Transverse colon (tissue), 4 donors: ENCODE measurements at regions not wholly inside any gene's neighbourhood (a gene's known extent, or its start where the extent isn't known, plus 50 kb on each side); places are given as distances from the start of the nearest gene placed in this dataset.

Experiments used
- DNase-seq: peaks from one replicate; pipeline ENCODE4 v3.0.0-alpha.2; 2019
- H3K27ac ChIP-seq, 4 donors: fragments of 200-600 bp; sonication (generic); 2 replicates each; pipeline ENCODE4 v1.5.1; 2016 to 2018; ENCODE audit warnings: inconsistent platforms in 4 of 4
- H3K27me3 ChIP-seq: fragments of 200-600 bp; sonication (generic); 2 replicates; pipeline ENCODE4 v1.5.1; 2017; ENCODE audit warnings: inconsistent platforms
- H3K36me3 ChIP-seq, 4 donors: fragments of 200-600 bp; sonication (generic); 2 replicates each; pipeline ENCODE4 v1.5.1; 2017 to 2019; ENCODE audit warnings: inconsistent platforms in 4 of 4
- H3K4me1 ChIP-seq, 4 donors: fragments of 200-600 bp; sonication (generic); 2 replicates each; pipeline ENCODE4 v1.5.1; 2017 to 2020; ENCODE audit warnings: inconsistent platforms in 4 of 4
- H3K4me3 ChIP-seq, 4 donors: fragments of 200-600 bp; sonication (generic); 1 replicate in 1 of 4; 2 replicates in 3 of 4; pipeline versions ENCODE4 v1.5.1 to v1.6.1; 2017 to 2019; ENCODE audit warnings: inconsistent platforms in 4 of 4
- H3K9me3 ChIP-seq, 2 donors: fragments of 200-600 bp; sonication (generic); 2 replicates each; pipeline ENCODE4 v1.5.1; 2017 to 2019; ENCODE audit warnings: inconsistent platforms in 2 of 2
- EP300 ChIP-seq: sonication (generic); formaldehyde crosslinking; IDR thresholded peaks from one replicate; pipeline ENCODE4 v1.6.1; 2017; ENCODE audit warnings: antibody characterized with exemption, low read depth
- POLR2A ChIP-seq: fragments of 450-650 bp; IDR thresholded peaks from one replicate; pipeline ENCODE4 v1.6.1; 2016; ENCODE audit warnings: antibody characterized with exemption, mild to moderate bottlenecking, moderate library complexity
- POLR2AphosphoS5 ChIP-seq, 3 donors: sonication (generic); formaldehyde crosslinking; IDR thresholded peaks; one replicate each; pipeline ENCODE4 v1.6.1; 2016; ENCODE audit warnings: antibody characterized with exemption in 3 of 3
- WGBS, 2 donors: methylation state at CpG; one replicate each; pipeline ENCODE4 v1.1.5; 2018; ENCODE audit warnings: low coverage in 1 of 2; 5-methylcytosine and 5-hydroxymethylcytosine counted together
- in situ Hi-C, 4 donors: fragments of 200-750 bp; cut with MboI; loops; one replicate each; pipeline versions ENCODE4 v1.15.0 to v1.15.1; 2017; ENCODE audit warnings: low sequenced_read_pairs in 3 of 4, low pct_ligation_motif_present in 1 of 4, low pct_unique_long_range_greater_than_20kb in 1 of 4
- intact Hi-C: fragments of 100-400 bp; cut with DNase I; formaldehyde crosslinking; loops from one replicate; pipeline ENCODE4 v1.15.1; 2023; ENCODE audit warnings: low total_unique reads
- TF ChIP-seq, protein P1 (sequence below), 5 experiments: fragments of 200-600 bp in 3 of 5; fragments of 450-650 bp in 2 of 5; sonication (generic) in 3 of 5; IDR thresholded peaks; 1 replicate in 2 of 5; 2 replicates in 3 of 5; pipeline ENCODE4 v1.5.1; 2016 to 2017; ENCODE audit warnings: antibody characterized with exemption in 5 of 5, inconsistent platforms in 3 of 5, mild to moderate bottlenecking in 2 of 5, moderate library complexity in 1 of 5

DNA sequence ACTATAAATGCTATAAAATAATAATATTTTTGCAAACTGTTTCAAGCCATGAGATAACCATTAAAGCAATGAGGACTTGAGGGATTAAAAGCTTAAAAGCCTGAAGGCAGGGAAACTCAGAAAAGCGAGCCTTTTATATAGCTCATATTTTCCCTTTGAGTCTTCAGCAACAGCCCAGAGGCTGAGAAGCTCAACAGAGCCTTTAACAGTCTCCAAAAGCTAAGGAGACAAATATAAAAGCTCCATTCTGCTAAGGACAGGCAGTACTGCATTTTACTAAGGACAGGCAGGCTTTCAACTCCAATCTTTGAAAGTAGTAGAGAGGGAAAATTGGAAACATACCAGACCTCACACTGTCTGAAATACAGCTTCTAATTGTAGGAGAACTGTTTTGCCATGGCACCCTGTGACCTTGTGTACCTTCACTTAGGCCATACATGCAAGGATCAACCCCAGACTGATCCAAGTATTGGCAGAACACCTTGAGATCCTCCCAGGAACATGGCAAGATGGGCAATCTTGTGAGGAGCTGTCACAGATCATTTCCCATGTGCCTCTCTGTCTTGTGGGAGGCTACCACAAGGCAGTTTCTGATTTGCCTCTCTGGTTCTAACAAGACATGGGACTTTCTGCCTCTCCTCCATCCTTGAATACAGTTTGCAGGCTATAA, 53.1 kb upstream of the ARNT2 start:
- WGBS, 2 donors = 50 to 60% methylated on average over 1 of the region's 1 CpG
- intact Hi-C loops = no loop called here

More for the DNA sequence above, 53.1 kb upstream of the ARNT2 start:
- DNase-seq = no peak
- TF ChIP-seq EP300 (no peak), POLR2A (no peak), POLR2AphosphoS5 (IDR thresholded peaks at IDR 0.05) (no peak)
- TF ChIP-seq, protein P1, sequence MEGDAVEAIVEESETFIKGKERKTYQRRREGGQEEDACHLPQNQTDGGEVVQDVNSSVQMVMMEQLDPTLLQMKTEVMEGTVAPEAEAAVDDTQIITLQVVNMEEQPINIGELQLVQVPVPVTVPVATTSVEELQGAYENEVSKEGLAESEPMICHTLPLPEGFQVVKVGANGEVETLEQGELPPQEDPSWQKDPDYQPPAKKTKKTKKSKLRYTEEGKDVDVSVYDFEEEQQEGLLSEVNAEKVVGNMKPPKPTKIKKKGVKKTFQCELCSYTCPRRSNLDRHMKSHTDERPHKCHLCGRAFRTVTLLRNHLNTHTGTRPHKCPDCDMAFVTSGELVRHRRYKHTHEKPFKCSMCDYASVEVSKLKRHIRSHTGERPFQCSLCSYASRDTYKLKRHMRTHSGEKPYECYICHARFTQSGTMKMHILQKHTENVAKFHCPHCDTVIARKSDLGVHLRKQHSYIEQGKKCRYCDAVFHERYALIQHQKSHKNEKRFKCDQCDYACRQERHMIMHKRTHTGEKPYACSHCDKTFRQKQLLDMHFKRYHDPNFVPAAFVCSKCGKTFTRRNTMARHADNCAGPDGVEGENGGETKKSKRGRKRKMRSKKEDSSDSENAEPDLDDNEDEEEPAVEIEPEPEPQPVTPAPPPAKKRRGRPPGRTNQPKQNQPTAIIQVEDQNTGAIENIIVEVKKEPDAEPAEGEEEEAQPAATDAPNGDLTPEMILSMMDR (IDR thresholded peaks at IDR 0.05) = no peak
- no peaks in the 10 kb centered on the region for H3K36me3 ChIP-seq
- H3K4me3 ChIP-seq = no peak overlapping the region
- H3K9me3 ChIP-seq = no peaks in the 10 kb centered on the region
- H3K4me1 ChIP-seq = no peaks in the 10 kb centered on the region
- peaks cover 8% of the 10 kb centered on the region for H3K27me3 ChIP-seq
- no peak overlapping the region for H3K27ac ChIP-seq
- in situ Hi-C loops = no loop called here
